ENCODE measurements at regions not wholly inside any gene's neighbourhood (a gene's known extent, or its start where the extent isn't known, plus 50 kb on each side); places are given as distances from the start of the nearest gene placed in this dataset.

DNA sequence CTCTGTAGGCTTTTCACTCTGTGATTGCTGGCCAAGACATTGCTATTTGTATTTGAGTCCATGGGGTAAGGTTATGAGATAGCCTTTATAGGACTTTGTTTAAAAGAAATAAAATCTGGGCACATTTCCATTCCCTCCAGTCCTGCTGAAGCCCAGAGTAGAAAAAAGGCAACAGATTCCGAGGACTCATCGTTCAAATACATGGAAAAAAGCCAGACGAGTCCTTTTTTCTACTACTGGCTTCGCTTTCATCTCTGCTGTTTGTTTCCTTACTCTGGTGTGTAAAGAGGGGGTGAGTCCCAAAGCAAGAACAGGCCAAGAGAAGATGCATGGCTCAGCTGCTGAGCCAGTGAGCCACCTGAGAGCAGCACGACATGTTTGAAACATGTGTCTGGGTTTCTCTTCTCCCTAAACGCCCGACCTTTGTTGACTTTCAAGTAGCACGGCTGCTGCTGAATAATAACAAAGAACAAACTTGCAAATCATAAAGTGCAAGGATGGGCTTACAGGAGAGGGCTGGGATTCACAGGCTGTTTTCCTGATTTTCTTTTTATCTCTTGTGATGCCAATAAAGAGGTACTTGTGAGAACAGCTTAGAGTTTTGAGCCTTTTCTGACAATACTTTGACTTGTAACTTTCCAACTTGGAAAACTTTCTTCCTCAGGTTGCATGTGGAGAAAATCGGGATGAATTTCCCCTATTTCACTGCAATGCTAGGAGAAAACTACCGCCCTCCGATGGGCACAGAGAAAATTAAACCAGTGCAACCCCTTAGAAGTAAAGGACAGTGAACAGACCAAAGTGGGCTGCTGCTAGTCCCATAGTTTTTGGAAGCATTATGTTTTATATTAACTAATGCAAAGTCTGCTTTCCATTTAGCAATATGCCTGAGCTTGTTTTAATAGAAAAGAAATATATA is 195.2 kb upstream of the RAG2 start:
- no peak for DNase-seq (ENCODE audit: low read depth in 2 of 2)

DNA sequence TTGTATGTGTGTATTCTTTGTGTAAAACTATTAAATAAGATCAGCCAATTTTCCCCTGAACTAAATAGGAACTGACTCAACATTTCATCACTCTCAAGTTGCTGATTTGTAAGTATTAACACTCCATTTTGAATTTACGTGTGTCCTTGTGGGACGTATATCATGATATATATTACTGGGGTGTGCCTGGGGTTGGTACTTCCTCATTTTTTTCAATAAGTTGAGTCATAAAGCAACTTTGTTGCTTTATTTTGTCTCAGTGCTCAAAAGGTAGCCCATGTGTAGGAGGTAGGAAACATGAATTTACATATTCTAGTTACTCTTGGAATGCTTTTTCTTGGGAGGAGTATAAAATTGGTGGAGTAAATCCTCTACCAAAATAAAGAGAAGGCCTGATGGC is 193.9 kb upstream of the RAG2 start:
- no peak for DNase-seq (ENCODE audit: low read depth in 2 of 2)

GRCh38 chr11:36790526-36790925 is 192.5 kb upstream of the RAG2 start:
- DNase-seq (ENCODE audit: low read depth in 2 of 2), result no peak

DNA sequence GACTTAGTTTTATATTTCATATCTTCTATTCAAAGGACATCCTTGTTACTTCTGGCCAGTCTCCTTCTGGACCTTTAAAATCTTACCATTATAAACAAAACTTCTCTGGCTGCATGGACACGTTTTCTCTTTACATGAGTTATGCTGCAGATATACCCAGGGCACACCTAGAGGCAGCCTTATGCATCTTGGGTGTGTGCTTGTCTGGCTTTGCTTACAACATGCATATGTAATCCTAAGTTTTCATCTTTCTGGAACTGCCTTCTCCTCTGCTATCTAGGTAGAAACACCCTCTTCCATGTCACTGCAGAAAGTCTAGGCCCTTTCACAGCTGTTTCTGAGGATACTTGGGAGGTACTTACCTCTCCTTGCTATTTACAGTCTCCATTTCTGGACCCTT is 185.8 kb upstream of the RAG2 start:
- DNase-seq (ENCODE audit: low read depth in 2 of 2), result no peak

GRCh38 chr11:36779791-36780190 is 181.8 kb upstream of the RAG2 start:
- no peak for DNase-seq (ENCODE audit: low read depth in 2 of 2)

- no peak for DNase-seq (ENCODE audit: low read depth in 2 of 2)
Measured at GRCh38 chr11:36777311-36777710, 179.3 kb upstream of the RAG2 start.

- DNase-seq (ENCODE audit: low read depth in 2 of 2), result no peak
Measured at GRCh38 chr11:36775756-36776155, 177.7 kb upstream of the RAG2 start.

- no peak for DNase-seq (ENCODE audit: low read depth in 2 of 2)
Measured at GRCh38 chr11:36775130-36775529, 177.1 kb upstream of the RAG2 start.

DNA sequence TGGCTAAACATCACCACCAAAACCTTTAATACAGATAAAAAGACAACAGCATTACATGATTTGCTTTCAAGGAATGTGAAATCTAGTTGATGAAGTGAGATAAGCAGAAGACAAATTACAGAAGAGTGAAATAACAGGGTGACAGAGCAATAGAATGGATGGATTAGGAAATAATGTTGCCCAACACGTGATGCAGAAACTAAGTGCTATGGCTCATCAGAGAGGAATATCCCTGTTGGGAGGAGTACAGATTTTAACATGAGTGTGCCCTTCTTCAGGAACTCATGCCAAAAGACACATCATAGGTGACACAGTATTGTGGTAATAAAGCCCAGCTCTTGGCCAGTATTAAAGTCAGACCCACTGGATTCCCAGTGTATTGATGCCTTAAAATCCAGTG is 176.6 kb upstream of the RAG2 start:
- DNase-seq (ENCODE audit: low read depth in 2 of 2), result no peak

GRCh38 chr11:36763187-36763586 is 165.2 kb upstream of the RAG2 start:
- DNase-seq (ENCODE audit: low read depth in 2 of 2), result no peak

DNA sequence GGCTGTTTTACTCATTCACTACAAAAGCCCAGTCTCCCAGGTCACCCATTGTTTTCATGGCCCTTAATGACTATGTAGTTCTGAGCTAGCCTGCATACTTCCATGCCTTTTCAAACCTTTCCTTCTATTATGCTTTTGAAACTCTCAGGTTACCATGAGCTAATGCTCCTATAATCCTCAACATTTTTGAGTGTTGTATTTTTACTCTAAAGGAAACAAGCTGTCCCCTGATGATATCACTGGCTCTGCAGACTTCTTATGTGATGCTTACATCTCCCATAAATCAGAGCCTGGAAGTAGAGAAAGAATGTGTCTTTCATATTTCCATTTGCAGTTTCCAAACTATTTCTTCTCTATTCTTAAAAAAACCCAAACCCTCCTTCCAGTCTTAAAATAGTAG is 159.0 kb upstream of the RAG2 start:
- no peak for DNase-seq (ENCODE audit: low read depth in 2 of 2)

- no peak for DNase-seq (ENCODE audit: low read depth in 2 of 2)
Measured at GRCh38 chr11:36753960-36754359, 155.9 kb upstream of the RAG2 start.

DNA sequence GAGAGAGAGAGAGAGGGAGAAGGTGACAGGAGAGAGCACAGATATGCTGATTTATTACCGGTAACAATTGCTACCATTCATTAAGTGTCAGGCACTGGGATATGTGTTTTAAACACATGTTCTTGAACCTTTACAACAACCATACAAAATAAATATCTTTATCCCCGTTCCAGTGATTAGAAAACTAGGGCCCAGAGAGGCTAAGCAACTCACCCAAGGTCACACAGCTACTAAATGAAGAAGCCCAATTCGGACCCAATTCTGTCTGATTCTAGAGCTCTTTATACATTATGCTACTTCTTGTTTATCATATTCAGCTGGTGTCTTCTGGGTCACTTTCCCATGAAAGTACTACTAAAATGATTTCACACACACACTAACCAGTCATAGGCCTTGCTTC is 154.0 kb upstream of the RAG2 start:
- no peak for DNase-seq (ENCODE audit: low read depth in 2 of 2)

- no peak for DNase-seq (ENCODE audit: low read depth in 2 of 2)
Measured at GRCh38 chr11:36751335-36751781, 153.3 kb upstream of the RAG2 start.

DNA sequence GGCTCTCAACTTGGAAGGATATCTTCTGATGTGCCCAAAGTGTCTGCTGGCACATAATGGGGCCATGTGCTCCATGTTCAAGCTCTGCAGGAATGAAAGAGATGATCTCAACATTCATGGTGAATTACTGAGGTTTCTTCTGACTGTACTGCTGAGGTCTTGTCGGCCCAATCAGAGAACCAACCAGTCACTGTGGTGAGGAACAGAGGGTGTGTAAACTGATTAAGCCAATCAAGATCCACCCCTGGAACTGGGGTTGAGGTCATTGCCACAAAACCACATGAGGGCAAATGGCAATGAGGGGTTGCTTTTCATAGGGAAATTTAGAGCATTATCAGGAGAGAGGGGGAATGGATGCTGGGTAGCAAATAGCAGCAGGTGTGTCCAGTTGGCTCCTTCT is 152.3 kb upstream of the RAG2 start:
- DNase-seq (ENCODE audit: low read depth in 2 of 2), result no peak

DNA sequence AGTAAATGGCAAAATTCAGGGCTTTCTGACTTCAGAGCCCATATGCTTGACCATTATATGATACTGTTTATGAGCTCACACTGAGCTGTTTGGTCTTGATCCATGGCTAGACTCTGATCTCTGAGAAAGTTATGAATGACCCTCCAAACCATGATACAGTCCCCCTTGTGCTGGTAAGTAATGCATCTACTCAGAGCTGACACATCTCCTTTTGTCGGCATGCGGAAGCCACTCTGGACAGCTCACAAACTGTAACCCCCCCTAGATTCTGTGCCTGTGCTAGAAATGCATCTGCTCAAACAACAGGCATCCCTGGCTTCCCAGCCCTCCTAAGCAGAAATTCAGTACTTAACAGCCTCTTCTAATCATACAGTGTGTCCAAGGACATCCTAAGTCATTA is 150.8 kb upstream of the RAG2 start:
- no peak for DNase-seq (ENCODE audit: low read depth in 2 of 2)

DNA sequence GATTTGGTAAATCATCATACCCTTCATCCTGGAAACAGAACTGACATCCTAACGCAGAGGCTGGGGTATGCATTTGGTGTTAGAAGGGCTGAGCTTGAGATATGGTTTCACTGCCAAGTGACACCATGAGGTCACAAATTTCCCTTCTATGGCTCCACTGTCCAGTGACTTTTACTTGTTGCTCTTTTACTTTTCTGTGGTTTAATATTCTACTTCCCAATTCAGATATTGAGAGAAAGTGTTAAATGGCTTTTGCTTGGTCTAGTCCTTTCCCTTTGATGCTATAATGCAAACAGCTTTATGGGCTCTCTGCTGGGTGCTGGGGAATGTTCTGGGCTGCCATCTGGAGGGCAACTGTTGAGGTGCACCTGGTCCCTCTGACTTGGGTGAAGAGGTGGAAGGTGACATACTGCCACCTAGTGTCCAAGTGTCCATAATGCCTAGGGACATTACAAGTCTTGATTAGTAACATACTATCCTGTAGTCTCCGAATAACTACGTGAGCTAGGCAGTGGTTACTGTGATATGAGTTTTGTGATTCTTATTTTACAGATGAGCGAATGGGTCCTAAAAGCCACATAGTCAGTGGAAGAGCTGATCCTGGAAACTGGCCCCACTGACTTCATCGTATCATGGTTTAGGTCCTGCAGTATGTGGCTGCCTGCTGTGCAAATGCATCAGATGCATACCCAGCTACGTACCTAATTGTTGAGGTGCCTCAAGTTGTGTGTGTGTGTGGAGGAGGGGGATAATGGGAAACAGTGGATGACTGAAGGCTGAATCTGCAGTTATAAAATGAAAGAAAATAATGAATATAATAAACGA is 149.1 kb upstream of the RAG2 start:
- DNase-seq (ENCODE audit: low read depth in 2 of 2), result peak; percentile 58 to 65

GRCh38 chr11:36744375-36745168 is 146.5 kb upstream of the RAG2 start:
- peak; percentile 27 to 48 for DNase-seq (ENCODE audit: low read depth in 2 of 2)

DNA sequence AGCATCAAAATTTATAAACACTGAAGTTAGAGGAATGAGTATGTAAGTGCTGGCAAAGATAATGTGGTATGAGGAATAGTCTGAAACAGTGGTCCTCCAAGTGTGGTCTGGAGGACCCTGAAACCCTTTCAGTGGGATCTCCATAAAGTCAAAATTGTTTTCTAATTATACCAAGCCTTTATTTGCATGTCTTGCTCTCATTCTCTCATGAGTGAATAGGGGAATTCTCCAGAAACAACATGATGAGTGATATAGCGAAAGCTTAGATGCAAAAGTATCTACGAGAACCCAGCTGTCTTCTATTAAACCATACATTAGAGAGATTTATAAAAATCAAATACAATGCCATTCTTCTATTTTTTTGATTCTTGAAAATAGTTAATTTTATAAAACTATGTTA is 145.0 kb upstream of the RAG2 start:
- DNase-seq (ENCODE audit: low read depth in 2 of 2), result no peak

GRCh38 chr11:36741515-36741914 is 143.5 kb upstream of the RAG2 start:
- no peak for DNase-seq (ENCODE audit: low read depth in 2 of 2)

DNA sequence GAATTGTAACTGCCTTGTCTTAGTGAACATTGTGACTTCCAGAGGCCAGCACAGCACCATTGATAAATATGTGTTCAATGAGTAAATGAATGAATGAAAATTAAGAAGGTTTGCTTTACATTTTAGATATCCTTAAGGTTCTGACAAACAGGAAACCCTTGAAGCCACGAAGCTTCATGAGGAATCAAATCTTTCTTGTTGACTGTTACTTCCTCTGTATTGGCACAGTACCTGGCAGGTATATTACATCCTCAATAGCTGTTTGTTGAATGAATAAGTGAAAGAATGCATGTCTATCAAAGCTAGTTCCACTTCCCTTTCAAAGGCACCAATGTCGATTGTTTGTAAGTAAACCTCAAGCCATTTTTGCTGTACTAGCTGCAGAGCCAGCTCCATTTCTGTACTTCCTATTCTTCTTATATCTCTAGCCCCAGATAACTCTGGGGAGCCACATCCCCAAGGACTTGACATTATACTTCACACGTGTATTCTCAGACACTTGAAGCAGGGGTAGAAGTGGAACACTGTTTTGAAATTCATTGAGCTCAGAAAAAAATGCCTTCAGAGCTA is 140.3 kb upstream of the RAG2 start:
- no peak for DNase-seq (ENCODE audit: low read depth in 2 of 2)

- no peak for DNase-seq (ENCODE audit: low read depth in 2 of 2)
Measured at GRCh38 chr11:36736103-36736502, 138.1 kb upstream of the RAG2 start.
